GM23338 (cell line): ENCODE measurements at regions not wholly inside any gene's neighbourhood (a gene's known extent, or its start where the extent isn't known, plus 50 kb on each side); places are given as distances from the start of the nearest gene placed in this dataset.

Source experiments
- ATAC-seq: fragments of 200-7000 bp; cut with Tn5 transposase; 3 replicates; pipeline ENCODE4 v1.9.1; 2020
- DNase-seq: peaks from one replicate; pipeline ENCODE4 v3.0.0-alpha.2; 2015; ENCODE audit warnings: low spot score
- H2AFZ ChIP-seq: fragments of 200-600 bp; sonication (generic); 2 replicates; pipeline ENCODE4 v1.8.0; 2016; ENCODE audit warnings: antibody characterized with exemption, mild to moderate bottlenecking, moderate library complexity
- H3F3A ChIP-seq: fragments of 200-600 bp; sonication (generic); replicated peaks from 2 replicates; pipeline ENCODE4 v1.8.0; 2017; ENCODE audit warnings: antibody characterized with exemption, mixed run types, low read depth
- H3K27ac ChIP-seq: fragments of 200-600 bp; sonication (generic); 2 replicates; pipeline ENCODE4 v1.6.1; 2016; ENCODE audit warnings: low read depth
- H3K27me3 ChIP-seq: fragments of 200-600 bp; sonication (generic); 2 replicates; pipeline ENCODE4 v1.8.0; 2016; ENCODE audit warnings: mild to moderate bottlenecking, mixed run types, moderate library complexity; ENCODE audit not compliant: insufficient read depth
- H3K36me3 ChIP-seq: fragments of 200-600 bp; sonication (generic); 2 replicates; pipeline ENCODE4 v1.8.0; 2016; ENCODE audit warnings: mild to moderate bottlenecking; ENCODE audit not compliant: insufficient read depth
- H3K4me1 ChIP-seq: fragments of 200-600 bp; sonication (generic); 2 replicates; pipeline ENCODE4 v1.8.0; 2016; ENCODE audit warnings: mild to moderate bottlenecking, moderate library complexity; ENCODE audit not compliant: insufficient read depth
- H3K4me2 ChIP-seq: fragments of 200-600 bp; sonication (generic); 2 replicates; pipeline ENCODE4 v1.7.1; 2017; ENCODE audit warnings: mixed run types
- H3K4me3 ChIP-seq: fragments of 200-600 bp; sonication (generic); 2 replicates; pipeline ENCODE4 v1.6.1; 2016; ENCODE audit warnings: mixed run types
- H3K79me2 ChIP-seq: fragments of 200-600 bp; sonication (generic); replicated peaks from 2 replicates; pipeline ENCODE4 v1.8.0; 2017; ENCODE audit warnings: mild to moderate bottlenecking; ENCODE audit not compliant: insufficient read depth
- H3K9me2 ChIP-seq: fragments of 200-600 bp; sonication (generic); 2 replicates; pipeline ENCODE4 v1.8.0; 2017; ENCODE audit not compliant: insufficient read depth
- H4K20me1 ChIP-seq: fragments of 200-600 bp; sonication (generic); replicated peaks from 2 replicates; pipeline ENCODE4 v1.8.0; 2017; ENCODE audit warnings: mild to moderate bottlenecking; ENCODE audit not compliant: insufficient read depth
- H3K27ac Mint-ChIP-seq: 2 replicates; pipeline ENCODE4 v1.8.0; 2020; ENCODE audit warnings: inconsistent platforms, mild to moderate bottlenecking, moderate library complexity, mixed read lengths
- H3K27me3 Mint-ChIP-seq: 3 replicates; pipeline ENCODE4 v1.8.0; 2022; ENCODE audit warnings: low read depth, mild to moderate bottlenecking, moderate library complexity, mixed read lengths, inconsistent platforms; ENCODE audit not compliant: insufficient read depth, poor library complexity
- H3K36me3 Mint-ChIP-seq: 3 replicates; pipeline ENCODE4 v1.8.0; 2021; ENCODE audit warnings: low read depth, mild to moderate bottlenecking, inconsistent platforms, moderate library complexity, mixed read lengths
- H3K4me1 Mint-ChIP-seq: 3 replicates; pipeline ENCODE4 v1.8.0; 2020; ENCODE audit warnings: mild to moderate bottlenecking, inconsistent platforms, mixed read lengths
- H3K4me3 Mint-ChIP-seq: 3 replicates; pipeline ENCODE4 v1.8.0; 2021; ENCODE audit warnings: moderate library complexity, mild to moderate bottlenecking, inconsistent platforms, mixed read lengths
- H3K9me3 Mint-ChIP-seq: 3 replicates; pipeline ENCODE4 v1.8.0; 2020; ENCODE audit warnings: moderate library complexity, mild to moderate bottlenecking, inconsistent platforms, mixed read lengths
- CREB1 ChIP-seq: fragments of 250-450 bp; sonication (Bioruptor Pico); IDR thresholded peaks from 2 replicates; pipeline ENCODE4 v1.5.0; 2020; ENCODE audit warnings: low read depth, mild to moderate bottlenecking, moderate library complexity
- EZH2 ChIP-seq: fragments of 200-600 bp; sonication (generic); IDR thresholded peaks from one replicate; pipeline ENCODE4 v1.8.0; 2017; ENCODE audit warnings: antibody characterized with exemption, mild to moderate bottlenecking, low read depth; ENCODE audit not compliant: unreplicated experiment
- EZH2phosphoT487 ChIP-seq: fragments of 200-600 bp; sonication (generic); IDR thresholded peaks from one replicate; pipeline ENCODE4 v1.8.1; 2018; ENCODE audit warnings: antibody characterized with exemption; ENCODE audit not compliant: unreplicated experiment
- JUNB ChIP-seq: IDR thresholded peaks from one replicate; pipeline ENCODE4 v1.6.1; 2016; ENCODE audit warnings: antibody characterized with exemption; ENCODE audit not compliant: unreplicated experiment
- ZNF114 ChIP-seq: fragments of 250-450 bp; sonication (Bioruptor Pico); IDR thresholded peaks from 2 replicates; pipeline ENCODE4 v1.5.0; 2020; ENCODE audit warnings: mild to moderate bottlenecking, moderate library complexity
- TF ChIP-seq, protein P1 (sequence below): fragments of 250-450 bp; sonication (Bioruptor Pico); IDR thresholded peaks from 2 replicates; pipeline ENCODE4 v1.5.0; 2020; ENCODE audit warnings: mild to moderate bottlenecking, moderate library complexity
- TF ChIP-seq, protein P2 (sequence below), 2 experiments: fragments of 200-600 bp in 1 of 2; sonication (generic) in 1 of 2; conservative IDR thresholded peaks; 2 replicates each; pipeline versions ENCODE4 v1.5.1 to v1.6.1; 2016 to 2017; ENCODE audit warnings: antibody characterized with exemption in 2 of 2, low read depth in 2 of 2, mild to moderate bottlenecking in 2 of 2, moderate library complexity in 1 of 2

DNA sequence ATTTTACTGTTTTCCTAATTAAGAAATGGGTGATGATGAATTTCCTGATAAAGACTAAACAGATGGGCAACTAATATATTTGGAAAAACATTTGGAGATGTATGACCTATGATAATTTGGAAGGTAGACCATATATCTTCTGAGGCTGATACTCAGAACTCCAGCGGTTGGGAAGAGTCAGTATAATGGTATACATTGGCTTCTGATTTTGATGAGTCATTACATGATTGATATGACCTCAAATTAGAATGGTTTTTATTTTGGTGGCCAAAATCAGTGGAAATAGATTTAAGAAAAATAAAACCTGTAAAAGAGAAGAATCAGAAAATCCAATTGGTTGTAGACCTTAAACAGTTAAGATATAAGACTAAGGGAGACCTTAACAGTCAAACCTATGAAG lies 496.4 kb upstream of the ALCAM start (continued):
- TF ChIP-seq, protein P1, sequence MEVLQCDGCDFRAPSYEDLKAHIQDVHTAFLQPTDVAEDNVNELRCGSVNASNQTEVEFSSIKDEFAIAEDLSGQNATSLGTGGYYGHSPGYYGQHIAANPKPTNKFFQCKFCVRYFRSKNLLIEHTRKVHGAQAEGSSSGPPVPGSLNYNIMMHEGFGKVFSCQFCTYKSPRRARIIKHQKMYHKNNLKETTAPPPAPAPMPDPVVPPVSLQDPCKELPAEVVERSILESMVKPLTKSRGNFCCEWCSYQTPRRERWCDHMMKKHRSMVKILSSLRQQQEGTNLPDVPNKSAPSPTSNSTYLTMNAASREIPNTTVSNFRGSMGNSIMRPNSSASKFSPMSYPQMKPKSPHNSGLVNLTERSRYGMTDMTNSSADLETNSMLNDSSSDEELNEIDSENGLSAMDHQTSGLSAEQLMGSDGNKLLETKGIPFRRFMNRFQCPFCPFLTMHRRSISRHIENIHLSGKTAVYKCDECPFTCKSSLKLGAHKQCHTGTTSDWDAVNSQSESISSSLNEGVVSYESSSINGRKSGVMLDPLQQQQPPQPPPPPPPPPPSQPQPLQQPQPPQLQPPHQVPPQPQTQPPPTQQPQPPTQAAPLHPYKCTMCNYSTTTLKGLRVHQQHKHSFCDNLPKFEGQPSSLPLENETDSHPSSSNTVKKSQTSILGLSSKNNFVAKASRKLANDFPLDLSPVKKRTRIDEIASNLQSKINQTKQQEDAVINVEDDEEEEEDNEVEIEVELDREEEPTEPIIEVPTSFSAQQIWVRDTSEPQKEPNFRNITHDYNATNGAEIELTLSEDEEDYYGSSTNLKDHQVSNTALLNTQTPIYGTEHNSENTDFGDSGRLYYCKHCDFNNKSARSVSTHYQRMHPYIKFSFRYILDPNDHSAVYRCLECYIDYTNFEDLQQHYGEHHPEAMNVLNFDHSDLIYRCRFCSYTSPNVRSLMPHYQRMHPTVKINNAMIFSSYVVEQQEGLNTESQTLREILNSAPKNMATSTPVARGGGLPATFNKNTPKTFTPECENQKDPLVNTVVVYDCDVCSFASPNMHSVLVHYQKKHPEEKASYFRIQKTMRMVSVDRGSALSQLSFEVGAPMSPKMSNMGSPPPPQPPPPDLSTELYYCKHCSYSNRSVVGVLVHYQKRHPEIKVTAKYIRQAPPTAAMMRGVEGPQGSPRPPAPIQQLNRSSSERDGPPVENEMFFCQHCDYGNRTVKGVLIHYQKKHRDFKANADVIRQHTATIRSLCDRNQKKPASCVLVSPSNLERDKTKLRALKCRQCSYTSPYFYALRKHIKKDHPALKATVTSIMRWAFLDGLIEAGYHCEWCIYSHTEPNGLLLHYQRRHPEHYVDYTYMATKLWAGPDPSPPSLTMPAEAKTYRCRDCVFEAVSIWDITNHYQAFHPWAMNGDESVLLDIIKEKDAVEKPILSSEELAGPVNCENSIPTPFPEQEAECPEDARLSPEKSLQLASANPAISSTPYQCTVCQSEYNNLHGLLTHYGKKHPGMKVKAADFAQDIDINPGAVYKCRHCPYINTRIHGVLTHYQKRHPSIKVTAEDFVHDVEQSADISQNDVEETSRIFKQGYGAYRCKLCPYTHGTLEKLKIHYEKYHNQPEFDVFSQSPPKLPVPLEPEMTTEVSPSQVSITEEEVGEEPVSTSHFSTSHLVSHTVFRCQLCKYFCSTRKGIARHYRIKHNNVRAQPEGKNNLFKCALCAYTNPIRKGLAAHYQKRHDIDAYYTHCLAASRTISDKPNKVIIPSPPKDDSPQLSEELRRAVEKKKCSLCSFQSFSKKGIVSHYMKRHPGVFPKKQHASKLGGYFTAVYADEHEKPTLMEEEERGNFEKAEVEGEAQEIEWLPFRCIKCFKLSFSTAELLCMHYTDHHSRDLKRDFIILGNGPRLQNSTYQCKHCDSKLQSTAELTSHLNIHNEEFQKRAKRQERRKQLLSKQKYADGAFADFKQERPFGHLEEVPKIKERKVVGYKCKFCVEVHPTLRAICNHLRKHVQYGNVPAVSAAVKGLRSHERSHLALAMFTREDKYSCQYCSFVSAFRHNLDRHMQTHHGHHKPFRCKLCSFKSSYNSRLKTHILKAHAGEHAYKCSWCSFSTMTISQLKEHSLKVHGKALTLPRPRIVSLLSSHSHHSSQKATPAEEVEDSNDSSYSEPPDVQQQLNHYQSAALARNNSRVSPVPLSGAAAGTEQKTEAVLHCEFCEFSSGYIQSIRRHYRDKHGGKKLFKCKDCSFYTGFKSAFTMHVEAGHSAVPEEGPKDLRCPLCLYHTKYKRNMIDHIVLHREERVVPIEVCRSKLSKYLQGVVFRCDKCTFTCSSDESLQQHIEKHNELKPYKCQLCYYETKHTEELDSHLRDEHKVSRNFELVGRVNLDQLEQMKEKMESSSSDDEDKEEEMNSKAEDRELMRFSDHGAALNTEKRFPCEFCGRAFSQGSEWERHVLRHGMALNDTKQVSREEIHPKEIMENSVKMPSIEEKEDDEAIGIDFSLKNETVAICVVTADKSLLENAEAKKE (CRISPR knock-in tag) = no peak
- TF ChIP-seq EZH2phosphoT487 = no peak

DNA sequence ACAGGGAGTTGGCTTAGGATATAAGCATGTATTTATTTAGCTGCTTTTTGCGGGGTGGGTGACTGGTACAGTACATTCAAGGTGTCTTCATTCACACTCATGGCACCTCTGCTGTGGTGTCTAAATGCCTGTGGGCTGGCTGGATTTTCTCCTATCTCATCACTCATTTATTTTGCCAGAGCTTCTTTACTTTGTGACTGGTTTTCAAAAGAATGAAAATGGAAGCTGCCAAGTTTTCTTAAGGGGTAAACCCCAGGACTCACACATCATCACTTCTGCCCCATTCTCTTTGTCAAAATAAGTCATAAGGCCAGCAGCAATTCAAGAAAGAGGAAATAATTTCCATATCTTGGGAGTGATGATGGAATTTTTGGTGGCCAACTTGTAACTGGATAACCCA lies 493.4 kb upstream of the ALCAM start:
- H3K4me1 ChIP-seq = no peaks in the 10 kb centered on the region
- Mint-ChIP-seq H3K4me3 (no peak overlapping the region), H3K36me3 (peaks cover 4% of the 10 kb centered on the region; the same call in 1 of the 3 replicates), H3K27ac (no peak overlapping the region), H3K4me1 (no peaks in the 10 kb centered on the region), H3K9me3 (peaks cover 2% of the 10 kb centered on the region; the same call in 2 of the 3 replicates), H3K27me3 (peaks cover 4% of the 10 kb centered on the region)
- H3K9me2 ChIP-seq = peaks cover 3% of the 10 kb centered on the region
- H3K27me3 ChIP-seq = no peaks in the 10 kb centered on the region
- H3K4me2 ChIP-seq = no peak overlapping the region
- H2AFZ ChIP-seq = no peak overlapping the region
- TF ChIP-seq CREB1 (CRISPR knock-in tag) = no peak
- TF ChIP-seq, protein P2, sequence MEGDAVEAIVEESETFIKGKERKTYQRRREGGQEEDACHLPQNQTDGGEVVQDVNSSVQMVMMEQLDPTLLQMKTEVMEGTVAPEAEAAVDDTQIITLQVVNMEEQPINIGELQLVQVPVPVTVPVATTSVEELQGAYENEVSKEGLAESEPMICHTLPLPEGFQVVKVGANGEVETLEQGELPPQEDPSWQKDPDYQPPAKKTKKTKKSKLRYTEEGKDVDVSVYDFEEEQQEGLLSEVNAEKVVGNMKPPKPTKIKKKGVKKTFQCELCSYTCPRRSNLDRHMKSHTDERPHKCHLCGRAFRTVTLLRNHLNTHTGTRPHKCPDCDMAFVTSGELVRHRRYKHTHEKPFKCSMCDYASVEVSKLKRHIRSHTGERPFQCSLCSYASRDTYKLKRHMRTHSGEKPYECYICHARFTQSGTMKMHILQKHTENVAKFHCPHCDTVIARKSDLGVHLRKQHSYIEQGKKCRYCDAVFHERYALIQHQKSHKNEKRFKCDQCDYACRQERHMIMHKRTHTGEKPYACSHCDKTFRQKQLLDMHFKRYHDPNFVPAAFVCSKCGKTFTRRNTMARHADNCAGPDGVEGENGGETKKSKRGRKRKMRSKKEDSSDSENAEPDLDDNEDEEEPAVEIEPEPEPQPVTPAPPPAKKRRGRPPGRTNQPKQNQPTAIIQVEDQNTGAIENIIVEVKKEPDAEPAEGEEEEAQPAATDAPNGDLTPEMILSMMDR (conservative IDR thresholded peaks at IDR 0.05; ENCODE audit: low read depth in 2 of 2) = no peak
- no peak for TF ChIP-seq ZNF114 (CRISPR knock-in tag)
- no peak for TF ChIP-seq EZH2
- no peak for TF ChIP-seq EZH2phosphoT487
- TF ChIP-seq JUNB = no peak
- H3K4me3 ChIP-seq = no peak overlapping the region
- DNase-seq (no peak), ATAC-seq (no peak)
- H3F3A ChIP-seq = no peaks in the 10 kb centered on the region
- H4K20me1 ChIP-seq = no peaks in the 10 kb centered on the region
- no peaks in the 10 kb centered on the region for H3K79me2 ChIP-seq
- no peaks in the 10 kb centered on the region for H3K36me3 ChIP-seq
- H3K27ac ChIP-seq = no peak overlapping the region
